Right renal cortex interstitium (tissue), 3 donors: ENCODE measurements at regions not wholly inside any gene's neighbourhood (a gene's known extent, or its start where the extent isn't known, plus 50 kb on each side); places are given as distances from the start of the nearest gene placed in this dataset.

ENCODE experiments used
- DNase-seq, 3 donors: peaks; one replicate each; pipeline ENCODE4 v3.0.0-alpha.2; 2013; ENCODE audit warnings: low read depth in 3 of 3, low spot score in 2 of 3

GRCh38 chr5:4099386-4099785, 503.8 kb downstream of the IRX1 start:
- no peak for DNase-seq

- DNase-seq = no peak
Observed at GRCh38 chr5:4100739-4101138, 505.1 kb downstream of the IRX1 start.

GRCh38 chr5:4101189-4101588, 505.6 kb downstream of the IRX1 start:
- DNase-seq = no peak

- DNase-seq = no peak
Observed at GRCh38 chr5:4104831-4105597, 509.4 kb downstream of the IRX1 start.

- DNase-seq = no peak
Observed at GRCh38 chr5:4108690-4109089, 513.1 kb downstream of the IRX1 start.

- no peak for DNase-seq
Observed at GRCh38 chr5:4113426-4113825, 517.8 kb downstream of the IRX1 start.

- no peak for DNase-seq
Observed at GRCh38 chr5:4113905-4114304, 518.3 kb downstream of the IRX1 start.

- DNase-seq = no peak
Observed at GRCh38 chr5:4114452-4114851, 518.8 kb downstream of the IRX1 start.

GRCh38 chr5:4116834-4117233, 521.2 kb downstream of the IRX1 start:
- DNase-seq = no peak

GRCh38 chr5:4124221-4124970, 528.8 kb downstream of the IRX1 start:
- DNase-seq = no peak

GRCh38 chr5:4128994-4129393, 533.4 kb downstream of the IRX1 start:
- DNase-seq = no peak

- DNase-seq = no peak
Observed at GRCh38 chr5:4129523-4129922, 533.9 kb downstream of the IRX1 start.

- no peak for DNase-seq
Observed at GRCh38 chr5:4130819-4131218, 535.2 kb downstream of the IRX1 start.

- DNase-seq = no peak
Observed at GRCh38 chr5:4137781-4138180, 542.1 kb downstream of the IRX1 start.

GRCh38 chr5:4142842-4143241, 547.2 kb downstream of the IRX1 start:
- no peak for DNase-seq

GRCh38 chr5:4144411-4145007, 548.9 kb downstream of the IRX1 start:
- no peak for DNase-seq

- no peak for DNase-seq
Observed at GRCh38 chr5:4145511-4145910, 549.9 kb downstream of the IRX1 start.

GRCh38 chr5:4148009-4148408, 552.4 kb downstream of the IRX1 start:
- DNase-seq = no peak

GRCh38 chr5:4150067-4150466, 554.4 kb downstream of the IRX1 start:
- no peak for DNase-seq

GRCh38 chr5:4156153-4156552, 560.5 kb downstream of the IRX1 start:
- DNase-seq = no peak

- DNase-seq = no peak
Observed at GRCh38 chr5:4156889-4157288, 561.3 kb downstream of the IRX1 start.
